SK-N-SH (cell line): ENCODE measurements at regions not wholly inside any gene's neighbourhood (a gene's known extent, or its start where the extent isn't known, plus 50 kb on each side); places are given as distances from the start of the nearest gene placed in this dataset.

Experiments used
- EP300 ChIP-seq, 2 experiments: IDR thresholded peaks; 2 replicates each; pipeline versions ENCODE4 v1.4.0 to v1.6.1; 2012; ENCODE audit warnings: borderline replicate concordance in 1 of 2, low read depth in 1 of 2, low read length in 1 of 2
- JUND ChIP-seq: IDR thresholded peaks from 2 replicates; pipeline ENCODE4 v1.4.0; 2012
- RXRA ChIP-seq: IDR thresholded peaks from 2 replicates; pipeline ENCODE4 v1.4.0; 2012; ENCODE audit warnings: low read depth, mild to moderate bottlenecking, borderline replicate concordance
- TAF1 ChIP-seq: IDR thresholded peaks from 2 replicates; pipeline ENCODE4 v1.6.1; 2012; ENCODE audit warnings: low read depth, mild to moderate bottlenecking, low read length, moderate library complexity, borderline replicate concordance
- TF ChIP-seq, protein P1 (sequence below): fragments of 200-600 bp; sonication (generic); IDR thresholded peaks from 2 replicates; pipeline ENCODE4 v1.6.1; 2017; ENCODE audit warnings: antibody characterized with exemption, mild to moderate bottlenecking, moderate library complexity
- TF ChIP-seq, protein P2 (sequence below): IDR thresholded peaks from 2 replicates; pipeline ENCODE4 v1.4.0; 2012; ENCODE audit warnings: low read depth

DNA sequence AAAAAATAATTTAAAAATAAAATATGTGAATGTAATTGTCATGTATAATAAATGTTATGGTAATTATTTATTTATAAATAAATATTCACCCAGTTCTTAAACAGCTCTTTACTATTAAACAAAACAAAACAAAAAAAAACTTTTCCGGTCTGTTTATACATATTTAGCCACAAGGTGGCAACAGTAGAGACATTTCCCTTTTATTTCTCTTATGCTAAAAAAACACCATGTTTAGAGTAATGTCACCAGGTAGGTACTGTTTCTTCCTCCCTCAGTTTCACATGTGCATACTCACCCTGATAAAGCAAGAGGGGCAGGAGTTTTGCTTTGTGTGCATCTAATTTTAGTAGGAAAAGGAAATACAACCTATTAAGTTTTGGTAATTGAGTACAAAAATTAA lies 610.4 kb upstream of the IMPG1 start:
- TF ChIP-seq JUND (no peak), RXRA (no peak), EP300 (IDR thresholded peaks at IDR 0.05; ENCODE audit: borderline replicate concordance in 1 of 2, low read depth in 1 of 2, low read length in 1 of 2) (no peak), TAF1 (no peak)
- TF ChIP-seq, protein P1, sequence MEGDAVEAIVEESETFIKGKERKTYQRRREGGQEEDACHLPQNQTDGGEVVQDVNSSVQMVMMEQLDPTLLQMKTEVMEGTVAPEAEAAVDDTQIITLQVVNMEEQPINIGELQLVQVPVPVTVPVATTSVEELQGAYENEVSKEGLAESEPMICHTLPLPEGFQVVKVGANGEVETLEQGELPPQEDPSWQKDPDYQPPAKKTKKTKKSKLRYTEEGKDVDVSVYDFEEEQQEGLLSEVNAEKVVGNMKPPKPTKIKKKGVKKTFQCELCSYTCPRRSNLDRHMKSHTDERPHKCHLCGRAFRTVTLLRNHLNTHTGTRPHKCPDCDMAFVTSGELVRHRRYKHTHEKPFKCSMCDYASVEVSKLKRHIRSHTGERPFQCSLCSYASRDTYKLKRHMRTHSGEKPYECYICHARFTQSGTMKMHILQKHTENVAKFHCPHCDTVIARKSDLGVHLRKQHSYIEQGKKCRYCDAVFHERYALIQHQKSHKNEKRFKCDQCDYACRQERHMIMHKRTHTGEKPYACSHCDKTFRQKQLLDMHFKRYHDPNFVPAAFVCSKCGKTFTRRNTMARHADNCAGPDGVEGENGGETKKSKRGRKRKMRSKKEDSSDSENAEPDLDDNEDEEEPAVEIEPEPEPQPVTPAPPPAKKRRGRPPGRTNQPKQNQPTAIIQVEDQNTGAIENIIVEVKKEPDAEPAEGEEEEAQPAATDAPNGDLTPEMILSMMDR: peak; percentile 61
- TF ChIP-seq, protein P2, sequence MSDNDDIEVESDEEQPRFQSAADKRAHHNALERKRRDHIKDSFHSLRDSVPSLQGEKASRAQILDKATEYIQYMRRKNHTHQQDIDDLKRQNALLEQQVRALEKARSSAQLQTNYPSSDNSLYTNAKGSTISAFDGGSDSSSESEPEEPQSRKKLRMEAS: no peak
